Hepatocyte (in vitro differentiated cells): ENCODE measurements at regions not wholly inside any gene's neighbourhood (a gene's known extent, or its start where the extent isn't known, plus 50 kb on each side); places are given as distances from the start of the nearest gene placed in this dataset.

Source experiments
- EZH2 ChIP-seq: fragments of 200-600 bp; sonication (generic); IDR thresholded peaks from 2 replicates; pipeline ENCODE4 v1.6.1; 2016; ENCODE audit warnings: antibody characterized with exemption, mild to moderate bottlenecking, borderline replicate concordance
- EZH2phosphoT487 ChIP-seq: fragments of 200-600 bp; sonication (generic); IDR thresholded peaks from one replicate; pipeline ENCODE4 v1.6.1; 2018; ENCODE audit warnings: antibody characterized with exemption, mild to moderate bottlenecking, low read depth, moderate library complexity; ENCODE audit not compliant: unreplicated experiment, severe bottlenecking
- TF ChIP-seq, protein P1 (sequence below): fragments of 200-600 bp; sonication (generic); IDR thresholded peaks from 2 replicates; pipeline ENCODE4 v1.5.1; 2016; ENCODE audit warnings: antibody characterized with exemption, mild to moderate bottlenecking; ENCODE audit not compliant: poor library complexity

DNA sequence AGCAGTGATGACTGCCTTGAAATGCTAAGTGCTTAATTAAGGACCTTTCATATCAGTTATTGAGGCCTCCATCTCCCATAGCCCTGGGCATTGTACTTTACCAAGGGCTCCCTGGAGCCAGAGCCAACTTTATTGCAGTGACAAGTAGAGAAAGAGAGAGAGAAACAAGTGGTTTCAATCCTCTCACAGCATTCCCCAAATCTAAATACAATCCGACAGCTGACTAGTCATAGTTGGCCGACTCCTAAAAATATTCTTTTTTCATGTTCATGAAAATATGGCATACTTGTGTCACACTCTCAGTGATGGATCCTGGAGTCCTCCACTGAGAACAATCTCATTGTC lies 127.0 kb upstream of the TFAP2D start:
- TF ChIP-seq, protein P1, sequence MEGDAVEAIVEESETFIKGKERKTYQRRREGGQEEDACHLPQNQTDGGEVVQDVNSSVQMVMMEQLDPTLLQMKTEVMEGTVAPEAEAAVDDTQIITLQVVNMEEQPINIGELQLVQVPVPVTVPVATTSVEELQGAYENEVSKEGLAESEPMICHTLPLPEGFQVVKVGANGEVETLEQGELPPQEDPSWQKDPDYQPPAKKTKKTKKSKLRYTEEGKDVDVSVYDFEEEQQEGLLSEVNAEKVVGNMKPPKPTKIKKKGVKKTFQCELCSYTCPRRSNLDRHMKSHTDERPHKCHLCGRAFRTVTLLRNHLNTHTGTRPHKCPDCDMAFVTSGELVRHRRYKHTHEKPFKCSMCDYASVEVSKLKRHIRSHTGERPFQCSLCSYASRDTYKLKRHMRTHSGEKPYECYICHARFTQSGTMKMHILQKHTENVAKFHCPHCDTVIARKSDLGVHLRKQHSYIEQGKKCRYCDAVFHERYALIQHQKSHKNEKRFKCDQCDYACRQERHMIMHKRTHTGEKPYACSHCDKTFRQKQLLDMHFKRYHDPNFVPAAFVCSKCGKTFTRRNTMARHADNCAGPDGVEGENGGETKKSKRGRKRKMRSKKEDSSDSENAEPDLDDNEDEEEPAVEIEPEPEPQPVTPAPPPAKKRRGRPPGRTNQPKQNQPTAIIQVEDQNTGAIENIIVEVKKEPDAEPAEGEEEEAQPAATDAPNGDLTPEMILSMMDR, result no peak
- no peak for TF ChIP-seq EZH2
- TF ChIP-seq EZH2phosphoT487, result no peak
